ENCODE measurements at regions not wholly inside any gene's neighbourhood (a gene's known extent, or its start where the extent isn't known, plus 50 kb on each side); places are given as distances from the start of the nearest gene placed in this dataset.

DNA sequence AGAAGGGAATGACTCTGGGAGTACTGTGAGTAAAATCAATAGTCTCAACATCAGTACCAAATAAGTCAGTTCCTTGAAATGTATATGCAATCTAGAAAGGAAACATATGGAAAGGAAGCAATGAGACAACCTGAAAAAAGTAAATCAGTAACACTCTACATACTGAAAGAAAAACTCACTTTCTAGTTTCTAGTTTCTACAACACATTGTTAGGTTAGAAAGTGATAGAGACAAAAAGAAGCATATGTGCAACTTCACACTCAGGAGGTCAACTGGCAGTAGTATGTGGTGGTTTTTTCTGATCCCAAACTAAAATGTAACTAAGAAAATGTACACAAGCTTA, 156.5 kb upstream of the SOX6 start:
- TF ChIP-seq, protein P1, sequence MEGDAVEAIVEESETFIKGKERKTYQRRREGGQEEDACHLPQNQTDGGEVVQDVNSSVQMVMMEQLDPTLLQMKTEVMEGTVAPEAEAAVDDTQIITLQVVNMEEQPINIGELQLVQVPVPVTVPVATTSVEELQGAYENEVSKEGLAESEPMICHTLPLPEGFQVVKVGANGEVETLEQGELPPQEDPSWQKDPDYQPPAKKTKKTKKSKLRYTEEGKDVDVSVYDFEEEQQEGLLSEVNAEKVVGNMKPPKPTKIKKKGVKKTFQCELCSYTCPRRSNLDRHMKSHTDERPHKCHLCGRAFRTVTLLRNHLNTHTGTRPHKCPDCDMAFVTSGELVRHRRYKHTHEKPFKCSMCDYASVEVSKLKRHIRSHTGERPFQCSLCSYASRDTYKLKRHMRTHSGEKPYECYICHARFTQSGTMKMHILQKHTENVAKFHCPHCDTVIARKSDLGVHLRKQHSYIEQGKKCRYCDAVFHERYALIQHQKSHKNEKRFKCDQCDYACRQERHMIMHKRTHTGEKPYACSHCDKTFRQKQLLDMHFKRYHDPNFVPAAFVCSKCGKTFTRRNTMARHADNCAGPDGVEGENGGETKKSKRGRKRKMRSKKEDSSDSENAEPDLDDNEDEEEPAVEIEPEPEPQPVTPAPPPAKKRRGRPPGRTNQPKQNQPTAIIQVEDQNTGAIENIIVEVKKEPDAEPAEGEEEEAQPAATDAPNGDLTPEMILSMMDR (IDR thresholded peaks at IDR 0.05; ENCODE audit: low read depth, low read length) = no peak
- no peak for TF ChIP-seq EZH2phosphoT487 (IDR thresholded peaks at IDR 0.05; ENCODE audit: low read depth)
